Keratinocyte (primary cell): ENCODE measurements at regions not wholly inside any gene's neighbourhood (a gene's known extent, or its start where the extent isn't known, plus 50 kb on each side); places are given as distances from the start of the nearest gene placed in this dataset.

Experiments
- CTCF ChIP-seq, 3 experiments: IDR thresholded peaks in 1 of 3; conservative IDR thresholded peaks in 1 of 3; optimal IDR thresholded peaks in 1 of 3; 2 replicates in 2 of 3; 3 replicates in 1 of 3; pipeline versions ENCODE3 to v1.5.1; 2011; ENCODE audit warnings: low read length in 3 of 3, mild to moderate bottlenecking in 3 of 3, moderate library complexity in 2 of 3, control low read depth in 1 of 3, inconsistent platforms in 1 of 3; ENCODE audit not compliant: insufficient read depth in 2 of 3; ENCODE audit errors: extremely low read depth in 1 of 3
- EZH2 ChIP-seq: IDR thresholded peaks from one replicate; pipeline ENCODE4 v1.6.1; 2012; ENCODE audit warnings: inconsistent platforms, mild to moderate bottlenecking, low read length, moderate library complexity

GRCh38 chr12:115830070-115830469 is 447.4 kb downstream of the MED13L start:
- TF ChIP-seq CTCF (optimal IDR thresholded peaks at IDR 0.05 in 1 of 3, IDR thresholded peaks at IDR 0.05 in 1 of 3, conservative IDR thresholded peaks at IDR 0.05 in 1 of 3; ENCODE audit: extremely low read depth in 1 of 3, insufficient read depth in 2 of 3, low read length in 3 of 3): no peak
- TF ChIP-seq EZH2: no peak
